B cell (primary cell): ENCODE measurements at regions not wholly inside any gene's neighbourhood (a gene's known extent, or its start where the extent isn't known, plus 50 kb on each side); places are given as distances from the start of the nearest gene placed in this dataset.

Source experiments
- ATAC-seq: fragments of 200-7000 bp; cut with Tn5 transposase; one replicate; pipeline ENCODE4 v1.10.0; 2021; ENCODE audit warnings: low read depth, mild to moderate bottlenecking, moderate number of reproducible peaks, moderate library complexity
- CTCF ChIA-PET: fragments of 350-600 bp; sonication (Branson Sonifier 250); formaldehyde crosslinking; loops from one replicate; lab custom pipeline; 2021; ENCODE audit warnings: antibody characterized with exemption, inconsistent platforms; lab: Charles Lee
- POLR2A ChIA-PET: fragments of 350-600 bp; sonication (Branson Sonifier 250); formaldehyde crosslinking; loops from one replicate; lab custom pipeline; 2021; ENCODE audit warnings: antibody characterized with exemption; lab: Charles Lee
- DNase-seq: peaks from one replicate; pipeline ENCODE4 v3.0.0; 2013
- H2AFZ ChIP-seq: 2 replicates; pipeline ENCODE4 v1.6.1; 2012; ENCODE audit warnings: mild to moderate bottlenecking, low read depth, low read length; ENCODE audit not compliant: insufficient read depth, poor library complexity, severe bottlenecking
- H3K27ac ChIP-seq, 2 donors: 1 replicate in 1 of 2; 2 replicates in 1 of 2; pipeline ENCODE4 v1.5.1; 2012 to 2013; ENCODE audit warnings: low read length in 2 of 2, mild to moderate bottlenecking in 2 of 2, moderate library complexity in 1 of 2
- H3K27me3 ChIP-seq, 4 experiments: fragments of 200-600 bp in 1 of 4; sonication (generic) in 1 of 4; replicated peaks in 1 of 4; 1 replicate in 2 of 4; 2 replicates in 2 of 4; pipeline versions ENCODE4 v1.6.1 to v1.7.0; 2013 to 2016; ENCODE audit warnings: low read length in 3 of 4, mild to moderate bottlenecking in 2 of 4, mixed read lengths in 1 of 4, moderate library complexity in 1 of 4; ENCODE audit not compliant: insufficient read depth in 4 of 4, control insufficient read depth in 3 of 4; ENCODE audit errors: control extremely low read depth in 1 of 4
- H3K36me3 ChIP-seq, 2 experiments: replicated peaks in 1 of 2; 1 replicate in 1 of 2; 2 replicates in 1 of 2; pipeline versions ENCODE4 v1.6.1 to v1.7.1; 2013; ENCODE audit warnings: low read length in 1 of 2; ENCODE audit not compliant: insufficient read depth in 2 of 2, control insufficient read depth in 1 of 2; ENCODE audit errors: control extremely low read depth in 1 of 2, extremely low read depth in 1 of 2
- H3K4me1 ChIP-seq, 2 donors: fragments of 200-600 bp in 1 of 2; sonication (generic) in 1 of 2; 1 replicate in 1 of 2; 2 replicates in 1 of 2; pipeline versions ENCODE4 v1.5.1 to v1.6.1; 2013 to 2017; ENCODE audit warnings: low read length in 2 of 2; ENCODE audit not compliant: control insufficient read depth in 2 of 2, insufficient read depth in 2 of 2
- H3K4me2 ChIP-seq: replicated peaks from 2 replicates; pipeline ENCODE3; 2012; ENCODE audit warnings: mild to moderate bottlenecking, low read depth, low read length; ENCODE audit not compliant: poor library complexity, severe bottlenecking
- H3K4me3 ChIP-seq, 5 experiments: fragments of 200-600 bp in 1 of 5; sonication (generic) in 1 of 5; 1 replicate in 3 of 5; 2 replicates in 2 of 5; pipeline versions ENCODE4 v1.5.1 to v1.7.0; 2011 to 2016; ENCODE audit warnings: low read length in 4 of 5, mild to moderate bottlenecking in 4 of 5, low read depth in 2 of 5, control low read depth in 1 of 5, moderate library complexity in 1 of 5; ENCODE audit not compliant: insufficient read depth in 1 of 5; ENCODE audit errors: control extremely low read depth in 1 of 5, extremely low read depth in 1 of 5
- H3K79me2 ChIP-seq: fragments of 200-600 bp; sonication (generic); one replicate; pipeline ENCODE4 v1.6.0; 2016; ENCODE audit warnings: low read length; ENCODE audit not compliant: control insufficient read depth, insufficient read depth
- H3K9ac ChIP-seq: fragments of 200-600 bp; sonication (generic); 2 replicates; pipeline ENCODE4 v1.6.1; 2017; ENCODE audit warnings: mild to moderate bottlenecking, low read length, moderate library complexity
- H3K9me3 ChIP-seq, 3 donors: one replicate each; pipeline versions ENCODE4 v1.6.1 to v1.7.1; 2013; ENCODE audit warnings: low read length in 2 of 3; ENCODE audit not compliant: control insufficient read depth in 2 of 3, insufficient read depth in 1 of 3; ENCODE audit errors: control extremely low read depth in 1 of 3
- H4K20me1 ChIP-seq: 2 replicates; pipeline ENCODE4 v1.6.0; 2012; ENCODE audit warnings: mild to moderate bottlenecking, low read length; ENCODE audit not compliant: insufficient read depth, control insufficient read depth, poor library complexity, severe bottlenecking
- H3K27ac Mint-ChIP-seq: one replicate; pipeline ENCODE4 v1.8.0; 2021; ENCODE audit warnings: mixed read lengths
- H3K27me3 Mint-ChIP-seq: one replicate; pipeline ENCODE4 v1.8.0; 2021; ENCODE audit warnings: mixed read lengths
- H3K4me1 Mint-ChIP-seq: one replicate; pipeline ENCODE4 v1.8.0; 2021; ENCODE audit warnings: mixed read lengths
- H3K4me3 Mint-ChIP-seq: one replicate; pipeline ENCODE4 v1.8.0; 2021; ENCODE audit warnings: mixed read lengths
- H3K9me3 Mint-ChIP-seq: one replicate; pipeline ENCODE4 v1.8.0; 2022; ENCODE audit warnings: mixed read lengths; ENCODE audit not compliant: insufficient read depth
- CTCF ChIP-seq: fragments of 200-600 bp; IDR thresholded peaks from one replicate; pipeline ENCODE4 v1.8.0; 2022; ENCODE audit warnings: antibody characterized with exemption, mild to moderate bottlenecking
- EZH2 ChIP-seq: IDR thresholded peaks from 2 replicates; pipeline ENCODE4 v1.6.1; 2012; ENCODE audit warnings: borderline replicate concordance, low read depth, mild to moderate bottlenecking, moderate library complexity, low read length; ENCODE audit not compliant: insufficient read depth, poor library complexity, severe bottlenecking
- WGBS: methylation state at CpG from one replicate; pipeline ENCODE4 v1.1.5; 2013; ENCODE audit warnings: missing lambda C conversion rate; ENCODE audit not compliant: insufficient coverage; 5-methylcytosine and 5-hydroxymethylcytosine counted together
- intact Hi-C: fragments of 100-400 bp; cut with micrococcal nuclease; formaldehyde crosslinking; loops from one replicate; pipeline ENCODE4 v1.10.0; 2022

GRCh38 chr18:78596794-78597345 is 382.7 kb upstream of the SALL3 start:
- TF ChIP-seq CTCF (no peak), EZH2 (no peak)
- Mint-ChIP-seq H3K4me1 (no peaks in the 10 kb centered on the region), H3K27me3 (no peaks in the 10 kb centered on the region), H3K9me3 (peaks cover 9% of the 10 kb centered on the region), H3K4me3 (no peak overlapping the region), H3K27ac (no peak overlapping the region)
- no peaks in the 10 kb centered on the region for H3K4me1 ChIP-seq
- H3K79me2 ChIP-seq = no peaks in the 10 kb centered on the region
- POLR2A ChIA-PET = no interaction called here
- intact Hi-C loops = no loop called here
- peaks cover 0 to 17% (median 5%) of the 10 kb centered on the region in 3 donors for H3K9me3 ChIP-seq
- H2AFZ ChIP-seq = no peak overlapping the region
- no peaks in the 10 kb centered on the region for H3K27me3 ChIP-seq
- no peak for ATAC-seq
- 90% methylated on average over 4 of the region's 8 CpGs for WGBS
- no peaks in the 10 kb centered on the region for H3K36me3 ChIP-seq
- no peak overlapping the region for H3K27ac ChIP-seq
- CTCF ChIA-PET = no interaction called here
- no peak overlapping the region for H3K4me2 ChIP-seq
- no peaks in the 10 kb centered on the region for H4K20me1 ChIP-seq
- no peak overlapping the region for H3K9ac ChIP-seq
- no peak overlapping the region for H3K4me3 ChIP-seq
- DNase-seq = no peak

GRCh38 chr18:78601349-78601748 is 378.3 kb upstream of the SALL3 start:
- Histone ChIP-seq H3K4me2 (no peak overlapping the region), H3K79me2 (no peaks in the 10 kb centered on the region), H3K4me1 (no peaks in the 10 kb centered on the region), H3K27ac (no peak overlapping the region), H2AFZ (no peak overlapping the region), H3K9ac (no peak overlapping the region), H3K4me3 (no peak overlapping the region), H3K9me3 (peaks cover 0 to 31% (median 0%) of the 10 kb centered on the region in 3 donors), H3K36me3 (no peaks in the 10 kb centered on the region), H4K20me1 (no peaks in the 10 kb centered on the region), H3K27me3 (no peaks in the 10 kb centered on the region)
- DNase-seq (no peak), ATAC-seq (no peak)
- Mint-ChIP-seq H3K4me3 (no peak overlapping the region), H3K27ac (no peak overlapping the region), H3K9me3 (peaks cover 2% of the 10 kb centered on the region), H3K27me3 (no peaks in the 10 kb centered on the region), H3K4me1 (no peaks in the 10 kb centered on the region)
- ChIA-PET CTCF (no interaction called here), POLR2A (no interaction called here)
- TF ChIP-seq CTCF = no peak
- no peak for TF ChIP-seq EZH2
- intact Hi-C loops = no loop called here
- 71% methylated on average over 14 of the region's 14 CpGs for WGBS
